Ovary (tissue), 3 donors: ENCODE measurements at regions not wholly inside any gene's neighbourhood (a gene's known extent, or its start where the extent isn't known, plus 50 kb on each side); places are given as distances from the start of the nearest gene placed in this dataset.

Source experiments
- CTCF ChIP-seq, 3 donors: fragments of 450-650 bp in 2 of 3; fragments of 200-600 bp in 1 of 3; IDR thresholded peaks; one replicate each; pipeline versions ENCODE4 v1.5.1 to v1.8.0; 2016 to 2022; ENCODE audit warnings: antibody characterized with exemption in 3 of 3, mild to moderate bottlenecking in 1 of 3
- POLR2A ChIP-seq: fragments of 450-650 bp; IDR thresholded peaks from one replicate; pipeline ENCODE4 v1.6.1; 2017; ENCODE audit warnings: antibody characterized with exemption, mild to moderate bottlenecking, moderate library complexity
- donor health status: DM: no; HTN: no; CAD: no.

- TF ChIP-seq POLR2A (no peak), CTCF (IDR thresholded peaks at IDR 0.05) (no peak)
Measured at GRCh38 chr9:10744669-10745068, 131.9 kb upstream of the PTPRD start.
